Endothelial cell (in vitro differentiated cells): ENCODE measurements at regions not wholly inside any gene's neighbourhood (a gene's known extent, or its start where the extent isn't known, plus 50 kb on each side); places are given as distances from the start of the nearest gene placed in this dataset.

Experiments
- DNase-seq: peaks from one replicate; pipeline ENCODE4 v3.0.0; 2021; ENCODE audit warnings: low spot score
- H3K27ac Mint-ChIP-seq: one replicate; pipeline ENCODE4 v1.8.0; 2021; ENCODE audit warnings: mixed read lengths, inconsistent platforms; ENCODE audit not compliant: unreplicated experiment
- H3K27me3 Mint-ChIP-seq: one replicate; pipeline ENCODE4 v1.8.0; 2021; ENCODE audit warnings: mild to moderate bottlenecking, moderate library complexity, mixed read lengths, inconsistent platforms; ENCODE audit not compliant: unreplicated experiment
- H3K36me3 Mint-ChIP-seq: one replicate; pipeline ENCODE4 v1.8.0; 2021; ENCODE audit warnings: mild to moderate bottlenecking, low read depth, mixed read lengths, inconsistent platforms; ENCODE audit not compliant: unreplicated experiment
- H3K4me1 Mint-ChIP-seq: one replicate; pipeline ENCODE4 v1.8.0; 2021; ENCODE audit warnings: mild to moderate bottlenecking, mixed read lengths, inconsistent platforms; ENCODE audit not compliant: unreplicated experiment
- H3K4me3 Mint-ChIP-seq: one replicate; pipeline ENCODE4 v1.8.0; 2021; ENCODE audit warnings: mild to moderate bottlenecking, mixed read lengths, inconsistent platforms; ENCODE audit not compliant: unreplicated experiment
- H3K9me3 Mint-ChIP-seq: one replicate; pipeline ENCODE4 v1.8.0; 2021; ENCODE audit warnings: mixed read lengths, inconsistent platforms; ENCODE audit not compliant: unreplicated experiment
- TF ChIP-seq, protein P1 (sequence below): fragments of 200-600 bp; sonication (generic); IDR thresholded peaks from one replicate; pipeline ENCODE4 v1.5.0; 2021; ENCODE audit warnings: antibody characterized with exemption; ENCODE audit not compliant: unreplicated experiment

DNA sequence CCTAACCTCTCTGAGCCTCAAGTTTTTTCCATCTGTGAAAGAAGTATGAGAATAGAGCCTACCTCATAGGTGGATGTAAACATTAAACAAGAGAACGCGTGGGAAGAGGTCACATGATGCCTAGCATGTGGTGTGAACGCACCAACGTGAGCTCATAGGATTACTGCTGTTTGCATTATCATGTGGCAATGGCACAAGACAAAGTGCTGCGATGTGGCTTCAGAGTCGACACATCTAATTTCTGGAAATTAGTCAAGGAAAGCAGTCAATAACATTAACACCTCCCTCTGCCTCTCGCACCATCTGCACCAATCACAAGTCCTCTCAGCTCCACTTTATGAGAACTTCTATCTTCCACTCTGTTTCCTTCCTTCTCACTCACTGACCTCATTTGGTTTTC lies 489.7 kb downstream of the COG6 start:
- TF ChIP-seq, protein P1, sequence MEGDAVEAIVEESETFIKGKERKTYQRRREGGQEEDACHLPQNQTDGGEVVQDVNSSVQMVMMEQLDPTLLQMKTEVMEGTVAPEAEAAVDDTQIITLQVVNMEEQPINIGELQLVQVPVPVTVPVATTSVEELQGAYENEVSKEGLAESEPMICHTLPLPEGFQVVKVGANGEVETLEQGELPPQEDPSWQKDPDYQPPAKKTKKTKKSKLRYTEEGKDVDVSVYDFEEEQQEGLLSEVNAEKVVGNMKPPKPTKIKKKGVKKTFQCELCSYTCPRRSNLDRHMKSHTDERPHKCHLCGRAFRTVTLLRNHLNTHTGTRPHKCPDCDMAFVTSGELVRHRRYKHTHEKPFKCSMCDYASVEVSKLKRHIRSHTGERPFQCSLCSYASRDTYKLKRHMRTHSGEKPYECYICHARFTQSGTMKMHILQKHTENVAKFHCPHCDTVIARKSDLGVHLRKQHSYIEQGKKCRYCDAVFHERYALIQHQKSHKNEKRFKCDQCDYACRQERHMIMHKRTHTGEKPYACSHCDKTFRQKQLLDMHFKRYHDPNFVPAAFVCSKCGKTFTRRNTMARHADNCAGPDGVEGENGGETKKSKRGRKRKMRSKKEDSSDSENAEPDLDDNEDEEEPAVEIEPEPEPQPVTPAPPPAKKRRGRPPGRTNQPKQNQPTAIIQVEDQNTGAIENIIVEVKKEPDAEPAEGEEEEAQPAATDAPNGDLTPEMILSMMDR = no peak
- H3K4me1 Mint-ChIP-seq = peaks cover 10% of the 10 kb centered on the region
- no peak overlapping the region for H3K27ac Mint-ChIP-seq
- H3K36me3 Mint-ChIP-seq = no peaks in the 10 kb centered on the region
- H3K4me3 Mint-ChIP-seq = no peak overlapping the region
- H3K27me3 Mint-ChIP-seq = peaks cover 3% of the 10 kb centered on the region
- H3K9me3 Mint-ChIP-seq = no peaks in the 10 kb centered on the region
- DNase-seq = no peak

- H3K36me3 Mint-ChIP-seq = no peaks in the 10 kb centered on the region
- no peak for DNase-seq
- no peak overlapping the region for H3K4me3 Mint-ChIP-seq
- H3K4me1 Mint-ChIP-seq = peaks cover 10% of the 10 kb centered on the region
- H3K27me3 Mint-ChIP-seq = peaks cover 3% of the 10 kb centered on the region
- no peak overlapping the region for H3K27ac Mint-ChIP-seq
- H3K9me3 Mint-ChIP-seq = no peaks in the 10 kb centered on the region
- TF ChIP-seq, protein P1 = no peak
Observed at GRCh38 chr13:40146063-40146462, 490.6 kb downstream of the COG6 start.

- TF ChIP-seq, protein P1 = no peak
- Mint-ChIP-seq H3K4me3 (no peak overlapping the region), H3K27ac (peak overlapping the region; percentile 12), H3K36me3 (no peaks in the 10 kb centered on the region), H3K9me3 (no peaks in the 10 kb centered on the region), H3K4me1 (peaks cover 10% of the 10 kb centered on the region), H3K27me3 (peaks cover 3% of the 10 kb centered on the region)
- DNase-seq = no peak
Observed at GRCh38 chr13:40146611-40147117, 491.2 kb downstream of the COG6 start.

GRCh38 chr13:40148101-40148500 lies 492.6 kb downstream of the COG6 start:
- peaks cover 10% of the 10 kb centered on the region for H3K4me1 Mint-ChIP-seq
- no peaks in the 10 kb centered on the region for H3K36me3 Mint-ChIP-seq
- H3K27ac Mint-ChIP-seq = no peak overlapping the region
- H3K27me3 Mint-ChIP-seq = peaks cover 3% of the 10 kb centered on the region
- no peak for DNase-seq
- no peaks in the 10 kb centered on the region for H3K9me3 Mint-ChIP-seq
- no peak overlapping the region for H3K4me3 Mint-ChIP-seq
- TF ChIP-seq, protein P1 = no peak

- H3K36me3 Mint-ChIP-seq = no peaks in the 10 kb centered on the region
Observed at GRCh38 chr13:40148742-40149141, 493.3 kb downstream of the COG6 start.

More at GRCh38 chr13:40148742-40149141, 493.3 kb downstream of the COG6 start:
- TF ChIP-seq, protein P1 = no peak
- H3K4me3 Mint-ChIP-seq = no peak overlapping the region
- peaks cover 3% of the 10 kb centered on the region for H3K27me3 Mint-ChIP-seq
- no peaks in the 10 kb centered on the region for H3K9me3 Mint-ChIP-seq
- no peak overlapping the region for H3K27ac Mint-ChIP-seq
- DNase-seq = no peak
- peaks cover 10% of the 10 kb centered on the region for H3K4me1 Mint-ChIP-seq
